ENCODE measurements at regions not wholly inside any gene's neighbourhood (a gene's known extent, or its start where the extent isn't known, plus 50 kb on each side); places are given as distances from the start of the nearest gene placed in this dataset.

- Histone ChIP-seq H3K27me3 (replicated peaks; ENCODE audit: insufficient read depth, low read depth, low read length, poor library complexity) (no peaks in the 10 kb centered on the region), H3K36me3 (ENCODE audit: insufficient read depth, low read length, poor library complexity, severe bottlenecking) (no peaks in the 10 kb centered on the region), H3K27ac (ENCODE audit: low read depth, low read length, poor library complexity, severe bottlenecking) (no peak overlapping the region), H3K9me3 (ENCODE audit: low read depth, low read length, poor library complexity, severe bottlenecking) (no peaks in the 10 kb centered on the region), H3K4me3 (ENCODE audit: low read depth, low read length, poor library complexity, severe bottlenecking) (no peak overlapping the region), H3K4me1 (ENCODE audit: insufficient read depth, low read length, poor library complexity, severe bottlenecking) (peaks cover 2% of the 10 kb centered on the region)
- BruUV-seq (replicated peaks), result no TSS peak
- TF ChIP-seq CTCF (conservative IDR thresholded peaks at IDR 0.05; ENCODE audit: low read depth, low read length), result no peak
- no peak for TF ChIP-seq EZH2 (IDR thresholded peaks at IDR 0.05; ENCODE audit: borderline replicate concordance, low read depth, low read length, poor library complexity, severe bottlenecking)
- intact Hi-C loops (cut with micrococcal nuclease; ENCODE audit: unreplicated experiment), result no loop called here
- CTCF ChIA-PET, result interaction anchor here (0.6 kb wide), 1 partner anchor 73 kb away, joined by 11 read pairs; no protein-coding TSS in a partner anchor
- DNase-seq (ENCODE audit: low spot score), result no peak
- POLR2A ChIA-PET (ENCODE audit: low non-redundant PET), result no interaction called here
These were observed 326.1 kb upstream of the HS6ST1 start for GRCh38 chr2:128644718-128645256.

DNA sequence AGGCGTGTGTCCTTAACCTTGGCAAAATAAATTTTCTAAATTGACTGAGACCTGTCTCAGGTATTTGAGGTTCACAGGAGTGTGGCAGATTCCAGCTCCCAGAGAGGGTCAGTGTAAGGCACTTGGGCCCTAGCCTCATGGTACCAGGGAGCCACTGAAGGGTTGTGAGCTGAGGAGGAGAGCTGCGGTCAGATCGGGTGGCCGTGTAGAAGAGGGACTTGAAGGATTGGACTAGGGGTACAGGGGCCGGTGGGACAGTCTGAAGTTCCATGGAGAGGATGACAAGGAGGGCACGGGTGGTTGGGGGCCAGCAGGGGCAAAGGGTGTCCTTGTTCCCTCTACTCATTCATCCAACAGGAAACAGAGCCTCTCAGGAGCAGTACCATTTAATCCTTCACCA, 327.0 kb upstream of the HS6ST1 start:
- Histone ChIP-seq H3K27me3 (replicated peaks; ENCODE audit: insufficient read depth, low read depth, low read length, poor library complexity) (no peaks in the 10 kb centered on the region), H3K9me3 (ENCODE audit: low read depth, low read length, poor library complexity, severe bottlenecking) (no peaks in the 10 kb centered on the region), H3K36me3 (ENCODE audit: insufficient read depth, low read length, poor library complexity, severe bottlenecking) (no peaks in the 10 kb centered on the region), H3K4me3 (ENCODE audit: low read depth, low read length, poor library complexity, severe bottlenecking) (no peak overlapping the region), H3K27ac (ENCODE audit: low read depth, low read length, poor library complexity, severe bottlenecking) (no peak overlapping the region), H3K4me1 (ENCODE audit: insufficient read depth, low read length, poor library complexity, severe bottlenecking) (no peaks in the 10 kb centered on the region)
- no peak for DNase-seq (ENCODE audit: low spot score)
- intact Hi-C loops (cut with micrococcal nuclease; ENCODE audit: unreplicated experiment), result no loop called here
- ChIA-PET CTCF (no interaction called here), POLR2A (ENCODE audit: low non-redundant PET) (no interaction called here)
- TF ChIP-seq EZH2 (IDR thresholded peaks at IDR 0.05; ENCODE audit: borderline replicate concordance, low read depth, low read length, poor library complexity, severe bottlenecking) (no peak), CTCF (conservative IDR thresholded peaks at IDR 0.05; ENCODE audit: low read depth, low read length) (no peak)
- no TSS peak for BruUV-seq (replicated peaks)

DNA sequence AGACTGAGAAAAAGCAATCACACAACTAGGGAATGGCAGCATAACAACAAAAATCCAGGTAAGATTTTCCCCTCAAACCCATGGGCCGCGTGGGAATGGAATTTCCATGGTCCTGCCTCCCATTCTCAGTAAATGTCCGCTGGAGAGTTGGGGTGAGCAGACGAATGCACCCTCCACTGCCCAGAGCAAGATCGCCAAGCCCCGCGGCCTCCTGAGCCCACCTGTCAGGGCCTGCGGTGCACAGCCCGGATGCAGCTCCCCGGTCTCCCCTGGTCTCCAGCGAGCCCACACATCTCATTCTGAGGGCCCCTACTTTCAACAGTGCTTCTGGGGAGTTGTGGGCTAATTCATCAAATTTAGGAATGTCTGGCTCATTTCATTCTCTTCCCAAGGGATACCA, 327.4 kb upstream of the HS6ST1 start:
- no peak for DNase-seq (ENCODE audit: low spot score)
- TF ChIP-seq EZH2 (IDR thresholded peaks at IDR 0.05; ENCODE audit: borderline replicate concordance, low read depth, low read length, poor library complexity, severe bottlenecking), result no peak
- TF ChIP-seq CTCF (conservative IDR thresholded peaks at IDR 0.05; ENCODE audit: low read depth, low read length), result no peak
- H3K36me3 ChIP-seq (ENCODE audit: insufficient read depth, low read length, poor library complexity, severe bottlenecking), result no peaks in the 10 kb centered on the region
- ChIA-PET POLR2A (ENCODE audit: low non-redundant PET) (no interaction called here), CTCF (no interaction called here)
- no peaks in the 10 kb centered on the region for H3K9me3 ChIP-seq (ENCODE audit: low read depth, low read length, poor library complexity, severe bottlenecking)
- no peak overlapping the region for H3K4me3 ChIP-seq (ENCODE audit: low read depth, low read length, poor library complexity, severe bottlenecking)
- H3K27ac ChIP-seq (ENCODE audit: low read depth, low read length, poor library complexity, severe bottlenecking), result no peak overlapping the region
- BruUV-seq (replicated peaks), result no TSS peak
- intact Hi-C loops (cut with micrococcal nuclease; ENCODE audit: unreplicated experiment), result no loop called here
- no peaks in the 10 kb centered on the region for H3K27me3 ChIP-seq (replicated peaks; ENCODE audit: insufficient read depth, low read depth, low read length, poor library complexity)
- H3K4me1 ChIP-seq (ENCODE audit: insufficient read depth, low read length, poor library complexity, severe bottlenecking), result no peaks in the 10 kb centered on the region

All from A673 (cell line).